ENCODE measurements at regions not wholly inside any gene's neighbourhood (a gene's known extent, or its start where the extent isn't known, plus 50 kb on each side); places are given as distances from the start of the nearest gene placed in this dataset.

DNA sequence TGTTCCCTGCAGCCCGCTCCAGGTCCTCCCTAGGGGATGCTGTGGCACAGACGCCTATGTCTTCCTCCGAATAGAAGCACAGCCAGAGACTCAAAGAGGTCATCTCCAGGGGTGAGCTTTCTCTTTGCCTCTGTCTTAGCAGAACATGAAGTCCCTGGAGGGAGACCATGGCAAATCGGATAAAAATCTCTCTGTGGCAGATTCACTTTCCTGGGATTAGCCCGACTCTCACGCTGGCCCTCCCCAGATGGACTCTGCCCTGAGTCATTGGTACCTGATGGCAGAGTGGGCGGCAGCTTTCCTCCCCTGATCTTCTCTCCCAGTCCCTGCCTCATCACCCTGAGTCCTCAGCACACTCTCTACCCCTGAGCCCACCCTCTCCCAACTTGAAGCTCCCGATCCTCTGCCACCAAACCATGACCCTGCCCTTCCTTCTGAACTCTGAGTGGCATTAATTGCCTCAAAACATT, 58.0 kb upstream of the CCDC167 start:
- TF ChIP-seq, protein P1, sequence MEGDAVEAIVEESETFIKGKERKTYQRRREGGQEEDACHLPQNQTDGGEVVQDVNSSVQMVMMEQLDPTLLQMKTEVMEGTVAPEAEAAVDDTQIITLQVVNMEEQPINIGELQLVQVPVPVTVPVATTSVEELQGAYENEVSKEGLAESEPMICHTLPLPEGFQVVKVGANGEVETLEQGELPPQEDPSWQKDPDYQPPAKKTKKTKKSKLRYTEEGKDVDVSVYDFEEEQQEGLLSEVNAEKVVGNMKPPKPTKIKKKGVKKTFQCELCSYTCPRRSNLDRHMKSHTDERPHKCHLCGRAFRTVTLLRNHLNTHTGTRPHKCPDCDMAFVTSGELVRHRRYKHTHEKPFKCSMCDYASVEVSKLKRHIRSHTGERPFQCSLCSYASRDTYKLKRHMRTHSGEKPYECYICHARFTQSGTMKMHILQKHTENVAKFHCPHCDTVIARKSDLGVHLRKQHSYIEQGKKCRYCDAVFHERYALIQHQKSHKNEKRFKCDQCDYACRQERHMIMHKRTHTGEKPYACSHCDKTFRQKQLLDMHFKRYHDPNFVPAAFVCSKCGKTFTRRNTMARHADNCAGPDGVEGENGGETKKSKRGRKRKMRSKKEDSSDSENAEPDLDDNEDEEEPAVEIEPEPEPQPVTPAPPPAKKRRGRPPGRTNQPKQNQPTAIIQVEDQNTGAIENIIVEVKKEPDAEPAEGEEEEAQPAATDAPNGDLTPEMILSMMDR (IDR thresholded peaks at IDR 0.05), result no peak
- no peak for TF ChIP-seq EP300 (IDR thresholded peaks at IDR 0.05)
- TF ChIP-seq POLR2A (IDR thresholded peaks at IDR 0.05; ENCODE audit: low read depth), result no peak
